Natural killer cell (primary cell): ENCODE measurements at regions not wholly inside any gene's neighbourhood (a gene's known extent, or its start where the extent isn't known, plus 50 kb on each side); places are given as distances from the start of the nearest gene placed in this dataset.

Experiments
- ATAC-seq, 3 donors: fragments of 150-1000 bp in 2 of 3; fragments of 200-7000 bp in 1 of 3; cut with Tn5 transposase; 1 replicate in 1 of 3; 2 replicates in 2 of 3; pipeline ENCODE4 v1.10.0; 2021; ENCODE audit warnings: mild to moderate bottlenecking in 2 of 3, moderate library complexity in 2 of 3
- DNase-seq, 2 donors: peaks; one replicate each; pipeline versions ENCODE4 v3.0.0 to v3.0.0-alpha.2; 2013 to 2021; ENCODE audit warnings: mixed read lengths in 1 of 2
- H3K27ac ChIP-seq: one replicate; pipeline ENCODE4 v1.5.1; 2013; ENCODE audit warnings: mild to moderate bottlenecking, low read length
- H3K27me3 ChIP-seq: one replicate; pipeline ENCODE4 v1.6.1; 2013; ENCODE audit warnings: low read length; ENCODE audit not compliant: control insufficient read depth, insufficient read depth
- H3K36me3 ChIP-seq: one replicate; pipeline ENCODE4 v1.6.1; 2013; ENCODE audit warnings: low read length; ENCODE audit not compliant: control insufficient read depth, insufficient read depth
- H3K4me1 ChIP-seq: one replicate; pipeline ENCODE4 v1.6.1; 2013; ENCODE audit warnings: low read length; ENCODE audit not compliant: control insufficient read depth, insufficient read depth
- H3K4me3 ChIP-seq: one replicate; pipeline ENCODE4 v1.5.1; 2013; ENCODE audit warnings: low read length
- H3K9me3 ChIP-seq: one replicate; pipeline ENCODE4 v1.6.1; 2013; ENCODE audit warnings: low read length; ENCODE audit not compliant: control insufficient read depth, insufficient read depth
- H3K27ac Mint-ChIP-seq, 2 donors: one replicate each; pipeline ENCODE4 v1.8.0; 2022; ENCODE audit warnings: mild to moderate bottlenecking in 2 of 2, mixed read lengths in 2 of 2, moderate library complexity in 1 of 2
- H3K27me3 Mint-ChIP-seq, 2 donors: one replicate each; pipeline ENCODE4 v1.8.0; 2022; ENCODE audit warnings: low read depth in 2 of 2, mixed read lengths in 2 of 2
- H3K36me3 Mint-ChIP-seq: one replicate; pipeline ENCODE4 v1.8.0; 2022; ENCODE audit warnings: mixed read lengths
- H3K4me1 Mint-ChIP-seq, 2 donors: one replicate each; pipeline ENCODE4 v1.8.0; 2022; ENCODE audit warnings: mixed read lengths in 2 of 2
- H3K4me3 Mint-ChIP-seq: one replicate; pipeline ENCODE4 v1.8.0; 2022; ENCODE audit warnings: mild to moderate bottlenecking, moderate library complexity, mixed read lengths
- H3K9me3 Mint-ChIP-seq, 2 donors: one replicate each; pipeline ENCODE4 v1.8.0; 2022; ENCODE audit warnings: mixed read lengths in 2 of 2
- CTCF ChIP-seq: fragments of 200-600 bp; IDR thresholded peaks from one replicate; pipeline ENCODE4 v1.8.0; 2022; ENCODE audit warnings: antibody characterized with exemption
- whole genome bisulfite sequencing: methylation state at CpG from one replicate; pipeline ENCODE4 v1.1.7; 2013; ENCODE audit warnings: missing lambda C conversion rate; ENCODE audit not compliant: insufficient coverage; 5-methylcytosine and 5-hydroxymethylcytosine counted together
- intact Hi-C: fragments of 100-400 bp; cut with micrococcal nuclease; formaldehyde crosslinking; loops from one replicate; pipeline ENCODE4 v1.14.2; 2022

- Histone ChIP-seq H3K4me1 (no peaks in the 10 kb centered on the region), H3K9me3 (no peaks in the 10 kb centered on the region), H3K27ac (no peak overlapping the region), H3K27me3 (no peaks in the 10 kb centered on the region), H3K4me3 (no peak overlapping the region), H3K36me3 (no peaks in the 10 kb centered on the region)
- peaks cover 0 to 5% of the 10 kb centered on the region in 2 donors for H3K4me1 Mint-ChIP-seq
- H3K27ac Mint-ChIP-seq = no peak overlapping the region
- H3K27me3 Mint-ChIP-seq = peaks cover 3 to 18% of the 10 kb centered on the region in 2 donors
- 83% methylated on average over 2 of the region's 2 CpGs for WGBS
- ATAC-seq (no peak), DNase-seq (no peak)
- no peaks in the 10 kb centered on the region for H3K36me3 Mint-ChIP-seq
- intact Hi-C loops = no loop called here
- no peaks in the 10 kb centered on the region for H3K9me3 Mint-ChIP-seq
- H3K4me3 Mint-ChIP-seq = no peak overlapping the region
- TF ChIP-seq CTCF = no peak
Measured at GRCh38 chr6:139920776-139921100, 546.3 kb upstream of the CITED2 start.

GRCh38 chr6:139920027-139920775 lies 545.8 kb upstream of the CITED2 start:
- no peak overlapping the region for H3K27ac ChIP-seq
- DNase-seq (no peak), ATAC-seq (no peak)
- Mint-ChIP-seq H3K27ac (no peak overlapping the region), H3K36me3 (no peaks in the 10 kb centered on the region), H3K4me1 (peaks cover 0 to 5% of the 10 kb centered on the region in 2 donors), H3K27me3 (peaks cover 3 to 18% of the 10 kb centered on the region in 2 donors), H3K9me3 (no peaks in the 10 kb centered on the region), H3K4me3 (no peak overlapping the region)
- no peak for TF ChIP-seq CTCF
- H3K4me3 ChIP-seq = no peak overlapping the region
- WGBS = 31% methylated on average over 6 of the region's 7 CpGs
- no peaks in the 10 kb centered on the region for H3K36me3 ChIP-seq
- no peaks in the 10 kb centered on the region for H3K27me3 ChIP-seq
- intact Hi-C loops = no loop called here
- H3K4me1 ChIP-seq = no peaks in the 10 kb centered on the region
- no peaks in the 10 kb centered on the region for H3K9me3 ChIP-seq

GRCh38 chr6:139919107-139920026 lies 544.9 kb upstream of the CITED2 start:
- no peak overlapping the region for H3K4me3 Mint-ChIP-seq
- 78% methylated on average over 8 of the region's 8 CpGs for WGBS

More at GRCh38 chr6:139919107-139920026, 544.9 kb upstream of the CITED2 start:
- intact Hi-C loops = no loop called here
- H3K4me1 ChIP-seq = no peaks in the 10 kb centered on the region
- H3K27me3 ChIP-seq = no peaks in the 10 kb centered on the region
- Mint-ChIP-seq H3K36me3 (no peaks in the 10 kb centered on the region), H3K4me1 (peaks cover 0 to 5% of the 10 kb centered on the region in 2 donors), H3K27me3 (peaks cover 3 to 18% of the 10 kb centered on the region in 2 donors), H3K9me3 (no peaks in the 10 kb centered on the region), H3K27ac (no peak overlapping the region)
- H3K27ac ChIP-seq = no peak overlapping the region
- no peak overlapping the region for H3K4me3 ChIP-seq
- no peak for DNase-seq
- no peak for ATAC-seq
- H3K9me3 ChIP-seq = no peaks in the 10 kb centered on the region
- no peak for TF ChIP-seq CTCF
- H3K36me3 ChIP-seq = no peaks in the 10 kb centered on the region
